GM23338 (cell line): ENCODE measurements at regions not wholly inside any gene's neighbourhood (a gene's known extent, or its start where the extent isn't known, plus 50 kb on each side); places are given as distances from the start of the nearest gene placed in this dataset.

Source experiments
- ATAC-seq: fragments of 200-7000 bp; cut with Tn5 transposase; 3 replicates; pipeline ENCODE4 v1.9.1; 2020
- DNase-seq: peaks from one replicate; pipeline ENCODE4 v3.0.0-alpha.2; 2015; ENCODE audit warnings: low spot score
- H2AFZ ChIP-seq: fragments of 200-600 bp; sonication (generic); 2 replicates; pipeline ENCODE4 v1.8.0; 2016; ENCODE audit warnings: antibody characterized with exemption, mild to moderate bottlenecking, moderate library complexity
- H3F3A ChIP-seq: fragments of 200-600 bp; sonication (generic); replicated peaks from 2 replicates; pipeline ENCODE4 v1.8.0; 2017; ENCODE audit warnings: antibody characterized with exemption, mixed run types, low read depth
- H3K27ac ChIP-seq: fragments of 200-600 bp; sonication (generic); 2 replicates; pipeline ENCODE4 v1.6.1; 2016; ENCODE audit warnings: low read depth
- H3K27me3 ChIP-seq: fragments of 200-600 bp; sonication (generic); 2 replicates; pipeline ENCODE4 v1.8.0; 2016; ENCODE audit warnings: mild to moderate bottlenecking, mixed run types, moderate library complexity; ENCODE audit not compliant: insufficient read depth
- H3K36me3 ChIP-seq: fragments of 200-600 bp; sonication (generic); 2 replicates; pipeline ENCODE4 v1.8.0; 2016; ENCODE audit warnings: mild to moderate bottlenecking; ENCODE audit not compliant: insufficient read depth
- H3K4me1 ChIP-seq: fragments of 200-600 bp; sonication (generic); 2 replicates; pipeline ENCODE4 v1.8.0; 2016; ENCODE audit warnings: mild to moderate bottlenecking, moderate library complexity; ENCODE audit not compliant: insufficient read depth
- H3K4me2 ChIP-seq: fragments of 200-600 bp; sonication (generic); 2 replicates; pipeline ENCODE4 v1.7.1; 2017; ENCODE audit warnings: mixed run types
- H3K4me3 ChIP-seq: fragments of 200-600 bp; sonication (generic); 2 replicates; pipeline ENCODE4 v1.6.1; 2016; ENCODE audit warnings: mixed run types
- H3K79me2 ChIP-seq: fragments of 200-600 bp; sonication (generic); replicated peaks from 2 replicates; pipeline ENCODE4 v1.8.0; 2017; ENCODE audit warnings: mild to moderate bottlenecking; ENCODE audit not compliant: insufficient read depth
- H3K9me2 ChIP-seq: fragments of 200-600 bp; sonication (generic); 2 replicates; pipeline ENCODE4 v1.8.0; 2017; ENCODE audit not compliant: insufficient read depth
- H4K20me1 ChIP-seq: fragments of 200-600 bp; sonication (generic); replicated peaks from 2 replicates; pipeline ENCODE4 v1.8.0; 2017; ENCODE audit warnings: mild to moderate bottlenecking; ENCODE audit not compliant: insufficient read depth
- H3K27ac Mint-ChIP-seq: 2 replicates; pipeline ENCODE4 v1.8.0; 2020; ENCODE audit warnings: inconsistent platforms, mild to moderate bottlenecking, moderate library complexity, mixed read lengths
- H3K27me3 Mint-ChIP-seq: 3 replicates; pipeline ENCODE4 v1.8.0; 2022; ENCODE audit warnings: low read depth, mild to moderate bottlenecking, moderate library complexity, mixed read lengths, inconsistent platforms; ENCODE audit not compliant: insufficient read depth, poor library complexity
- H3K36me3 Mint-ChIP-seq: 3 replicates; pipeline ENCODE4 v1.8.0; 2021; ENCODE audit warnings: low read depth, mild to moderate bottlenecking, inconsistent platforms, moderate library complexity, mixed read lengths
- H3K4me1 Mint-ChIP-seq: 3 replicates; pipeline ENCODE4 v1.8.0; 2020; ENCODE audit warnings: mild to moderate bottlenecking, inconsistent platforms, mixed read lengths
- H3K4me3 Mint-ChIP-seq: 3 replicates; pipeline ENCODE4 v1.8.0; 2021; ENCODE audit warnings: moderate library complexity, mild to moderate bottlenecking, inconsistent platforms, mixed read lengths
- H3K9me3 Mint-ChIP-seq: 3 replicates; pipeline ENCODE4 v1.8.0; 2020; ENCODE audit warnings: moderate library complexity, mild to moderate bottlenecking, inconsistent platforms, mixed read lengths
- EZH2phosphoT487 ChIP-seq: fragments of 200-600 bp; sonication (generic); IDR thresholded peaks from one replicate; pipeline ENCODE4 v1.8.1; 2018; ENCODE audit warnings: antibody characterized with exemption; ENCODE audit not compliant: unreplicated experiment
- JUNB ChIP-seq: IDR thresholded peaks from one replicate; pipeline ENCODE4 v1.6.1; 2016; ENCODE audit warnings: antibody characterized with exemption; ENCODE audit not compliant: unreplicated experiment
- NANOG ChIP-seq: IDR thresholded peaks from 2 replicates; pipeline ENCODE4 v1.6.1; 2016; ENCODE audit warnings: antibody characterized with exemption, borderline replicate concordance
- STAT1 ChIP-seq: IDR thresholded peaks from one replicate; pipeline ENCODE4 v1.6.1; 2016; ENCODE audit warnings: antibody characterized with exemption; ENCODE audit not compliant: unreplicated experiment
- ZNF331 ChIP-seq: fragments of 250-450 bp; sonication (Bioruptor Pico); IDR thresholded peaks from 2 replicates; pipeline ENCODE4 v1.5.0; 2020; ENCODE audit warnings: low read depth, mild to moderate bottlenecking, moderate library complexity
- TF ChIP-seq, protein P1 (sequence below): IDR thresholded peaks from 2 replicates; pipeline ENCODE4 v1.6.1; 2016; ENCODE audit warnings: antibody characterized with exemption
- TF ChIP-seq, protein P2 (sequence below): IDR thresholded peaks from one replicate; pipeline ENCODE4 v1.6.1; 2018; ENCODE audit warnings: antibody characterized with exemption; ENCODE audit not compliant: unreplicated experiment
- TF ChIP-seq, protein P3 (sequence below), 2 experiments: fragments of 200-600 bp in 1 of 2; sonication (generic) in 1 of 2; conservative IDR thresholded peaks; 2 replicates each; pipeline versions ENCODE4 v1.5.1 to v1.6.1; 2016 to 2017; ENCODE audit warnings: antibody characterized with exemption in 2 of 2, low read depth in 2 of 2, mild to moderate bottlenecking in 2 of 2, moderate library complexity in 1 of 2
- TF ChIP-seq, protein P4 (sequence below): fragments of 250-450 bp; sonication (Bioruptor Pico); IDR thresholded peaks from 2 replicates; pipeline ENCODE4 v1.5.0; 2020; ENCODE audit warnings: mild to moderate bottlenecking, moderate library complexity

DNA sequence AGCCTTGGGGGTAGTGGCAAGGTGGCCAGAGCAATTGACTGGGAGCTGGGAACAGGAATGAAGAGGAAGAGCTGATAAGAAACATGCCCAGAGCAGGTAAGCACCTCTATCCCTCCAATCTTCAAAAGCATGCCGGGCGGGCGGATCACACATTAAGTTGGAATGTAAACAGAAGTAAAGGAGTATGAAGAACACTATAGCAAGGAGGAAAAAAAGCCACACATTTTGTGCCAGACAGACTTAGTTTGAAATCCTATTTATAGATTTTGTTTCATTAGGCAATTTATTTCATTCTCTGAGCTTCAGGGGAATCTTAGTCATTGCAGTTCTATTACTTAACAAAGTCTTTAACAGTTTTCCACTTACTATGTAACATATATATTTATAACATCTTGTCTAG, 173.9 kb upstream of the TNC start:
- Mint-ChIP-seq H3K27ac (no peak overlapping the region), H3K27me3 (peaks cover 5% of the 10 kb centered on the region), H3K9me3 (no peaks in the 10 kb centered on the region), H3K4me3 (no peak overlapping the region), H3K36me3 (no peaks in the 10 kb centered on the region), H3K4me1 (peaks cover 10% of the 10 kb centered on the region)
- Histone ChIP-seq H3F3A (no peaks in the 10 kb centered on the region), H3K4me3 (no peak overlapping the region), H3K79me2 (no peaks in the 10 kb centered on the region), H3K9me2 (0 out of 2 replicates have a peak, but pooled peaks cover 13% of the 10 kb centered on the region), H4K20me1 (no peaks in the 10 kb centered on the region; the same call in 1 of the 2 replicates), H2AFZ (0 out of 2 replicates have a peak overlapping the region, but pooled peaks have one; percentile 52), H3K27me3 (no peaks in the 10 kb centered on the region), H3K27ac (no peak overlapping the region), H3K4me1 (peaks cover 12% of the 10 kb centered on the region), H3K36me3 (no peaks in the 10 kb centered on the region), H3K4me2 (peak overlapping the region; percentile 62; the same call in 1 of the 2 replicates)
- ATAC-seq (no peak), DNase-seq (no peak)
- TF ChIP-seq, protein P1, sequence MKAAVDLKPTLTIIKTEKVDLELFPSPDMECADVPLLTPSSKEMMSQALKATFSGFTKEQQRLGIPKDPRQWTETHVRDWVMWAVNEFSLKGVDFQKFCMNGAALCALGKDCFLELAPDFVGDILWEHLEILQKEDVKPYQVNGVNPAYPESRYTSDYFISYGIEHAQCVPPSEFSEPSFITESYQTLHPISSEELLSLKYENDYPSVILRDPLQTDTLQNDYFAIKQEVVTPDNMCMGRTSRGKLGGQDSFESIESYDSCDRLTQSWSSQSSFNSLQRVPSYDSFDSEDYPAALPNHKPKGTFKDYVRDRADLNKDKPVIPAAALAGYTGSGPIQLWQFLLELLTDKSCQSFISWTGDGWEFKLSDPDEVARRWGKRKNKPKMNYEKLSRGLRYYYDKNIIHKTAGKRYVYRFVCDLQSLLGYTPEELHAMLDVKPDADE = no peak
- TF ChIP-seq JUNB (no peak), EZH2phosphoT487 (no peak), NANOG (no peak), ZNF331 (no peak), STAT1 (no peak)
- TF ChIP-seq, protein P2, sequence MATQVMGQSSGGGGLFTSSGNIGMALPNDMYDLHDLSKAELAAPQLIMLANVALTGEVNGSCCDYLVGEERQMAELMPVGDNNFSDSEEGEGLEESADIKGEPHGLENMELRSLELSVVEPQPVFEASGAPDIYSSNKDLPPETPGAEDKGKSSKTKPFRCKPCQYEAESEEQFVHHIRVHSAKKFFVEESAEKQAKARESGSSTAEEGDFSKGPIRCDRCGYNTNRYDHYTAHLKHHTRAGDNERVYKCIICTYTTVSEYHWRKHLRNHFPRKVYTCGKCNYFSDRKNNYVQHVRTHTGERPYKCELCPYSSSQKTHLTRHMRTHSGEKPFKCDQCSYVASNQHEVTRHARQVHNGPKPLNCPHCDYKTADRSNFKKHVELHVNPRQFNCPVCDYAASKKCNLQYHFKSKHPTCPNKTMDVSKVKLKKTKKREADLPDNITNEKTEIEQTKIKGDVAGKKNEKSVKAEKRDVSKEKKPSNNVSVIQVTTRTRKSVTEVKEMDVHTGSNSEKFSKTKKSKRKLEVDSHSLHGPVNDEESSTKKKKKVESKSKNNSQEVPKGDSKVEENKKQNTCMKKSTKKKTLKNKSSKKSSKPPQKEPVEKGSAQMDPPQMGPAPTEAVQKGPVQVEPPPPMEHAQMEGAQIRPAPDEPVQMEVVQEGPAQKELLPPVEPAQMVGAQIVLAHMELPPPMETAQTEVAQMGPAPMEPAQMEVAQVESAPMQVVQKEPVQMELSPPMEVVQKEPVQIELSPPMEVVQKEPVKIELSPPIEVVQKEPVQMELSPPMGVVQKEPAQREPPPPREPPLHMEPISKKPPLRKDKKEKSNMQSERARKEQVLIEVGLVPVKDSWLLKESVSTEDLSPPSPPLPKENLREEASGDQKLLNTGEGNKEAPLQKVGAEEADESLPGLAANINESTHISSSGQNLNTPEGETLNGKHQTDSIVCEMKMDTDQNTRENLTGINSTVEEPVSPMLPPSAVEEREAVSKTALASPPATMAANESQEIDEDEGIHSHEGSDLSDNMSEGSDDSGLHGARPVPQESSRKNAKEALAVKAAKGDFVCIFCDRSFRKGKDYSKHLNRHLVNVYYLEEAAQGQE = no peak
- TF ChIP-seq, protein P3, sequence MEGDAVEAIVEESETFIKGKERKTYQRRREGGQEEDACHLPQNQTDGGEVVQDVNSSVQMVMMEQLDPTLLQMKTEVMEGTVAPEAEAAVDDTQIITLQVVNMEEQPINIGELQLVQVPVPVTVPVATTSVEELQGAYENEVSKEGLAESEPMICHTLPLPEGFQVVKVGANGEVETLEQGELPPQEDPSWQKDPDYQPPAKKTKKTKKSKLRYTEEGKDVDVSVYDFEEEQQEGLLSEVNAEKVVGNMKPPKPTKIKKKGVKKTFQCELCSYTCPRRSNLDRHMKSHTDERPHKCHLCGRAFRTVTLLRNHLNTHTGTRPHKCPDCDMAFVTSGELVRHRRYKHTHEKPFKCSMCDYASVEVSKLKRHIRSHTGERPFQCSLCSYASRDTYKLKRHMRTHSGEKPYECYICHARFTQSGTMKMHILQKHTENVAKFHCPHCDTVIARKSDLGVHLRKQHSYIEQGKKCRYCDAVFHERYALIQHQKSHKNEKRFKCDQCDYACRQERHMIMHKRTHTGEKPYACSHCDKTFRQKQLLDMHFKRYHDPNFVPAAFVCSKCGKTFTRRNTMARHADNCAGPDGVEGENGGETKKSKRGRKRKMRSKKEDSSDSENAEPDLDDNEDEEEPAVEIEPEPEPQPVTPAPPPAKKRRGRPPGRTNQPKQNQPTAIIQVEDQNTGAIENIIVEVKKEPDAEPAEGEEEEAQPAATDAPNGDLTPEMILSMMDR (conservative IDR thresholded peaks at IDR 0.05; ENCODE audit: low read depth in 2 of 2) = no peak
- TF ChIP-seq, protein P4, sequence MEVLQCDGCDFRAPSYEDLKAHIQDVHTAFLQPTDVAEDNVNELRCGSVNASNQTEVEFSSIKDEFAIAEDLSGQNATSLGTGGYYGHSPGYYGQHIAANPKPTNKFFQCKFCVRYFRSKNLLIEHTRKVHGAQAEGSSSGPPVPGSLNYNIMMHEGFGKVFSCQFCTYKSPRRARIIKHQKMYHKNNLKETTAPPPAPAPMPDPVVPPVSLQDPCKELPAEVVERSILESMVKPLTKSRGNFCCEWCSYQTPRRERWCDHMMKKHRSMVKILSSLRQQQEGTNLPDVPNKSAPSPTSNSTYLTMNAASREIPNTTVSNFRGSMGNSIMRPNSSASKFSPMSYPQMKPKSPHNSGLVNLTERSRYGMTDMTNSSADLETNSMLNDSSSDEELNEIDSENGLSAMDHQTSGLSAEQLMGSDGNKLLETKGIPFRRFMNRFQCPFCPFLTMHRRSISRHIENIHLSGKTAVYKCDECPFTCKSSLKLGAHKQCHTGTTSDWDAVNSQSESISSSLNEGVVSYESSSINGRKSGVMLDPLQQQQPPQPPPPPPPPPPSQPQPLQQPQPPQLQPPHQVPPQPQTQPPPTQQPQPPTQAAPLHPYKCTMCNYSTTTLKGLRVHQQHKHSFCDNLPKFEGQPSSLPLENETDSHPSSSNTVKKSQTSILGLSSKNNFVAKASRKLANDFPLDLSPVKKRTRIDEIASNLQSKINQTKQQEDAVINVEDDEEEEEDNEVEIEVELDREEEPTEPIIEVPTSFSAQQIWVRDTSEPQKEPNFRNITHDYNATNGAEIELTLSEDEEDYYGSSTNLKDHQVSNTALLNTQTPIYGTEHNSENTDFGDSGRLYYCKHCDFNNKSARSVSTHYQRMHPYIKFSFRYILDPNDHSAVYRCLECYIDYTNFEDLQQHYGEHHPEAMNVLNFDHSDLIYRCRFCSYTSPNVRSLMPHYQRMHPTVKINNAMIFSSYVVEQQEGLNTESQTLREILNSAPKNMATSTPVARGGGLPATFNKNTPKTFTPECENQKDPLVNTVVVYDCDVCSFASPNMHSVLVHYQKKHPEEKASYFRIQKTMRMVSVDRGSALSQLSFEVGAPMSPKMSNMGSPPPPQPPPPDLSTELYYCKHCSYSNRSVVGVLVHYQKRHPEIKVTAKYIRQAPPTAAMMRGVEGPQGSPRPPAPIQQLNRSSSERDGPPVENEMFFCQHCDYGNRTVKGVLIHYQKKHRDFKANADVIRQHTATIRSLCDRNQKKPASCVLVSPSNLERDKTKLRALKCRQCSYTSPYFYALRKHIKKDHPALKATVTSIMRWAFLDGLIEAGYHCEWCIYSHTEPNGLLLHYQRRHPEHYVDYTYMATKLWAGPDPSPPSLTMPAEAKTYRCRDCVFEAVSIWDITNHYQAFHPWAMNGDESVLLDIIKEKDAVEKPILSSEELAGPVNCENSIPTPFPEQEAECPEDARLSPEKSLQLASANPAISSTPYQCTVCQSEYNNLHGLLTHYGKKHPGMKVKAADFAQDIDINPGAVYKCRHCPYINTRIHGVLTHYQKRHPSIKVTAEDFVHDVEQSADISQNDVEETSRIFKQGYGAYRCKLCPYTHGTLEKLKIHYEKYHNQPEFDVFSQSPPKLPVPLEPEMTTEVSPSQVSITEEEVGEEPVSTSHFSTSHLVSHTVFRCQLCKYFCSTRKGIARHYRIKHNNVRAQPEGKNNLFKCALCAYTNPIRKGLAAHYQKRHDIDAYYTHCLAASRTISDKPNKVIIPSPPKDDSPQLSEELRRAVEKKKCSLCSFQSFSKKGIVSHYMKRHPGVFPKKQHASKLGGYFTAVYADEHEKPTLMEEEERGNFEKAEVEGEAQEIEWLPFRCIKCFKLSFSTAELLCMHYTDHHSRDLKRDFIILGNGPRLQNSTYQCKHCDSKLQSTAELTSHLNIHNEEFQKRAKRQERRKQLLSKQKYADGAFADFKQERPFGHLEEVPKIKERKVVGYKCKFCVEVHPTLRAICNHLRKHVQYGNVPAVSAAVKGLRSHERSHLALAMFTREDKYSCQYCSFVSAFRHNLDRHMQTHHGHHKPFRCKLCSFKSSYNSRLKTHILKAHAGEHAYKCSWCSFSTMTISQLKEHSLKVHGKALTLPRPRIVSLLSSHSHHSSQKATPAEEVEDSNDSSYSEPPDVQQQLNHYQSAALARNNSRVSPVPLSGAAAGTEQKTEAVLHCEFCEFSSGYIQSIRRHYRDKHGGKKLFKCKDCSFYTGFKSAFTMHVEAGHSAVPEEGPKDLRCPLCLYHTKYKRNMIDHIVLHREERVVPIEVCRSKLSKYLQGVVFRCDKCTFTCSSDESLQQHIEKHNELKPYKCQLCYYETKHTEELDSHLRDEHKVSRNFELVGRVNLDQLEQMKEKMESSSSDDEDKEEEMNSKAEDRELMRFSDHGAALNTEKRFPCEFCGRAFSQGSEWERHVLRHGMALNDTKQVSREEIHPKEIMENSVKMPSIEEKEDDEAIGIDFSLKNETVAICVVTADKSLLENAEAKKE (CRISPR knock-in tag) = no peak
